CD1c-positive myeloid dendritic cell (primary cell): ENCODE measurements at regions not wholly inside any gene's neighbourhood (a gene's known extent, or its start where the extent isn't known, plus 50 kb on each side); places are given as distances from the start of the nearest gene placed in this dataset.
"Not testable (repeated sequence)": the region's sequence is repeated elsewhere in the genome, so short reads cannot be mapped to it uniquely, and the experiment has no call there.

ENCODE experiments used
- DNase-seq: peaks from one replicate; pipeline ENCODE4 v3.0.0-alpha.2; 2016; ENCODE audit errors: extremely low spot score

DNA sequence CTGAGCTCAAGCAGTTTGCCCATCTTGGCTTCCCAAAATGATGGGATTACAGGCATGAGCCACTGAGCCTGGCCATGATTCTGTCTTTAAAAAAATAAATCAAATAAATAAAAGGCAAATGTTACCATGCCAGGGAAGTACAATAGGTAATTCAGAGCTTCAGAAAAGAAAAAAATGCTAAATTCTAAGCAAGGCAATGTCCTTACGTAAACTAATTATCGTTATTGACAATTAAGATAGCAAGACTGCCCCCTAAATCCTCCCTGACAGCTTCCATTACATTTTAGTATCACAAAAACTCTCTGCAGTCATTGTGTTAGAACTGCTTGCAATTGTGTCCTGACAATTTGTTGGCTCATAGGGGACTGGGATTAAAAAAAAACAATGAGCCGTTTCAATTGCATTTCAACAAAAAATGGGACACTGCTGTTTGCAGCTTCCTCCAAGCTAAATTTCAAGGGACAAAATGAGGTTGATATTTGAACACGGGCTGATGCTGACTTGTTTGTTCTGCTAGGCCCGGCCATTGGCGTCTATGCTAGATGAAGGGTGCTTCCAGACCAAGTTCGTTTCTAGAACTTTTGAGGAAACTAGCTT lies 88.9 kb downstream of the MOGAT1 start:
- no peak for DNase-seq

DNA sequence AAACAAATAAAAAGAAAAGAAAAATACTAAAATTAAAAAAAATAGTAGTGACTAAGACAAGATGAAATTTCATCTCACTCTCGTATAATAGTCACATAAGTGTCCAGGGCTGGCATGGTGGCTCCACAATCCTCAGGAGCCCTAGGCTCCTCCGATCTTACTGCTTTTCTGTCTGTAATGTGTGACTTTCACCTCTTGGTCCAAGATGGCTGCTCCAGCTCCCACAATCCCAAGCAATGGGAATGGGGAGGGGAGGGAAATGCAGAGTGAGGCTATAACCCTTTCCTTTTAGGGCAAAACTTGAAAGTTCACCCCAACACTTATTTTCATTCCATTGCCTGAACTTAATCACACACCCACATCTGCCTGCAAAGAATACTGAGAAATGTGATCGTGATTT lies 90.4 kb downstream of the MOGAT1 start:
- DNase-seq: no peak

DNA sequence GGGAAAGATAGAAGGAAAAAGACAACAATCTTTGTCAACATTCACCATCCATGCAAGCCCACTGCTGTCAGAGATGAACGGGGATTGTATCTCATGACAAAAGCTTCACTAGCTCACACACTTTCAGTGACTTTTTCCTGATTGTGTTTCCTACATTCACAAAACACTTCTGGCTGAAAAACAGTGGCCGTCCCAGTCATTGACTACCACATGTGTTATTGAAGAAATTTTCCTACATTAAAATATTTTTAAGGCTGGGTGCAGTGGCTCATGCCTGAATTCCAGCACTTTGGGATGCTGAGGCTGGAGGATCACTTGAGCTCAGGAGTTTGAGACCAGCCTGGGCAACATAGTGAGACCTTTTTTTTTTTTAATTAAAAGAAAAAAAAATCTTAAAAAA lies 90.9 kb downstream of the MOGAT1 start:
- DNase-seq: no peak

- DNase-seq: not testable (repeated sequence)
Measured at GRCh38 chr2:222765883-222766282, 94.4 kb downstream of the MOGAT1 start.

DNA sequence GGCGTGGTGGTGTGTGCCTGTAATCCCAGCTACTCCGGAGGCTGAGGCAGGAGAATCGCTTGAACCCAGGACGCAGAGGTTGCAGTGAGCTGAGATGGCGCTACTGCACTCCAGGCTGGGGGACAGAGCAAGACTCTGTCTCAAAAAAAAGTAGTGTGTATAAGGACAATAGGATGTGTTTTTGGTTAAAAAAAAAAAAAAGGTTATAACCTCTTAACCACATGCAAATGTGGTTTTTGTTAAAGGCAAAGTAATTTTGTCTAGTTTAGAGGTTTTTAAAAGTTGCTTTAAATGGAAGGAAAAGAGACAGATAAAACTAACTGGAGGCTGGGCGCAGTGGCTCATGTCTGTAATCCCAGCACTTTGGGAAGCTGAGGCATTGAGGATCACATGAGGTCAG lies 92.8 kb upstream of the ACSL3 start:
- not testable (repeated sequence) for DNase-seq

DNA sequence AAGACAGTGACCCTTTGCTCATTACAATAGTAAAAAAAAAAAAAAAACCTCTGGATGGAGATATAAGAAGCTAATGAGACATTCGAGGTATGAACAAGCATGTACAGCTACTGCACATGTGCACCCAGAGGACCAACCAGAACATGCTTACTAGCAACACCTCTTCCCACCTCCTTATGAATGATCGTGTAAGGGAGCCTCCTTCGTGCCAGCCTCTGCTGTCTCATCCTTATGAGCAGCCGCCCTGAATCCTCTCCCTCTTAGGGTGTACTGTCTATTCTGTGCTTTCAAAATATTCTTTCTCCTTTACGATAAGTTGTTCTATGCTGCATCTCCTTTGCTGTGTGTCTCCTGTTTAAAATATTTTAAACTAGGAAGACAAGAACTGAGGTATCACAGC lies 91.4 kb upstream of the ACSL3 start:
- DNase-seq: no peak

DNA sequence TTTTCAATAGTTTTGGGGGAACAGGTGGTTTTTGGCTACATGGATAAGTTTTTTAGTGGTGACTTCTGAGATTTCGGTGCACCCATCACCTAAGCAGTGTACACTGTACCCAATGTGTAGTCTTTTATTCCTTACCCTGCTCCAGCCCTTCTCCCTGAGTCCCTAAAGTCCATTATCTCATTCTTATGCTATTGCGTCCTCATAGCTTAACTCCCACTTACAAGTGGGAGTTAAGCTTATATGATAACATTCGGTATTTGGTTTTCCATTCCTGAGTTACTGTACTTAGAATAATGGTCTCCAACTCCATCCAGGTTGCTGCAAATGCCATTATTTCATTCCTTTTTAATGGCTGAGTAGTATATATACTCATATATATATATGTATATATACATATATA lies 90.9 kb upstream of the ACSL3 start:
- DNase-seq: no peak

DNA sequence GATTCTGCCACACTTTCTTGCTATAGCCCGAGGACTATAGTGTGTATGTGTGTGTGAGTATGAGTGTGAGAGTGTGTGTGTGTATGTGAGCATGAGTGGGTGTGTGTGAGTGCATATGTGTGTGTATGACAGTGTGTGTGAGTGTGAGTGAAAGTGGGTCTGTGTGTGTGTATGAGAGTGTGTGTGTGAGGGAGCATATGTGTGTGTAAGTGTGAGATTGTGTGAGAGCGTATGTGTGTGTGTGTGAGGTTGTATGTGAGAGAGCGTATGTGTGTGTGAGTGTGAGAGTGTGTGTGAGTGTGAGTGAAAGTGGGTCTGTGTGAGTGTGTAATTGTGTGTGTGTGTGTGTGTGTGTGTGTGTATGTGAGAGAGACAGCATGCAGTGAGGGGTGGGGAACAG lies 89.0 kb upstream of the ACSL3 start:
- no peak for DNase-seq

DNA sequence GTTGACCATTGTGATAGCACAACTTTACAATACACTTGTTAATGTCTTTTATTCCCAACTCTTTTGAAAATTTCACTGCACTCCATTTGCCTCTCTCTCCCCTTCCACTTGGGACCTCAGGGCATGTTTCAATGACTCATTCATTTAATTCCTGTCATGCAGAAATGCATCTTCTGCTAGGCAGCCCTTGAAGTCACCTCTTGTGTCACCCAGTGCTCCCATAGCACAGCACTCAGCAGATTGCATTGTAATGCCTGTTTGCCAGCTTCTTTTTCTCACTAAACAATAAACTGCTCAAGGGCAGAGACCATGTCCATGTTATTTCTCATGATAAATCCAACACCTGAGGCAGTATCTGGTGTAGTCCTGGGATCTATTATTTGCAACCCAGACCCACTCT lies 85.9 kb upstream of the ACSL3 start:
- DNase-seq: no peak

DNA sequence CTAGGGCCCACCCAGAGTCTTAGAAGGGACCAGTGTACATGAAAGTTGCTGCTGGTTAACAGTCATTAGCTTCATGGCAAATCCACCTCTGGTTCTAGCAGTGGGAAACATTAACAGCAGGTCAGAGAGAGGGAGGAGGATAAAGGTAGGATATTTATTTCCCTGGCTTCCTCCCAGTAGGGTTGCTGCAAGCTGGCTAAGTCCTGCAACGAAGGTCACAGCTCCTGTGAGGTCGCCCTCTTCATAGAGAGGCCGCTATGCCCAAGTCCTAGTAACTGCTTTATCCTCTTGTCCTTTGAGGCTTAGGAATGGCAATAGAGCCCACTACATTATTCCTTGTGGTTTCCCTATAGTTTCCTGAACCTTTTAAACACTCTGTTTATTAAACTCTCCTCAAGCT lies 84.0 kb upstream of the ACSL3 start:
- no peak for DNase-seq

DNA sequence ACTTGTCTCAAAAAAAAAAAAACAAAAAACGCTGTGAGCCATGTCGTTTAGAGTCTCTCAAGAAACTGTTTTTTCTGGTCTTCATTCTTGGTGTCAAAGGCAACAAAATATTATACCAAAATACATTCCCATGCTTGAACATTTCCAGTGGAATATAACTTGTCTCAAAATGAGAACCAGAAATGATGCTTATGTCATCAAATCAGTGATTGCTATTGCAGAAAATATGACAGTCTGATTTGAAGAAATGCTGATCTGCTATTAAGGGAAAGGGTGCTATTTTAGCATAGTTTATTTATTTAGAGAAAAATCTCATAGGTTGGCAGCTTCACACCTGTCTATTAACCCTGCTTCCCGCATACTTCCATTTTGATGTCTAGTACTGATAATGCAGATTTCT lies 82.4 kb upstream of the ACSL3 start:
- DNase-seq: no peak

GRCh38 chr2:222779145-222779832 lies 81.5 kb upstream of the ACSL3 start:
- DNase-seq: no peak

GRCh38 chr2:222780051-222780450 lies 80.8 kb upstream of the ACSL3 start:
- DNase-seq: no peak

DNA sequence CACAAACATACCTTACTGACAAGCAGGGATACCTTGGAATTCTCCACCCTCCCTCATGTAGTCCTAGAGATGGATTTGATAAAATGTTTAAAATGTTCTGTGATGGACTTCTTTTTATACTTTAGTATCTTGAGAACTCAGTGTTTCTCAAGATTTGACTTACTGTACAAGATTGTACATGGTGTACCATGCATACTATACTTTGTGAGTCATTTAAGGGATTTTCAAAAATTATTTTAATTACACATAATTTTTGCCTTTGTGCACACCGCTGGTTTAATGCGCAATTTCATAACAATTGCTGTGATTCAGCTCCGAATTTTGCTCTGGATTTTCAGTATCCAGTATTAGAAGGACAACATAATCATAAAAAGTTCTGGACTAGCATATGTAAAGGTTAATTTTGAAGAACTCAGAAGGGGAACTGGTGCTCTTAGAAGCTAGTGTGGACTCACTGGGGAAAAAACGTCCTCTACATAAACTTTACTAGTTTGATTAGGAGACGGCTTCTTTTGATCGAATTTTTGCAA lies 78.6 kb upstream of the ACSL3 start:
- DNase-seq: no peak

DNA sequence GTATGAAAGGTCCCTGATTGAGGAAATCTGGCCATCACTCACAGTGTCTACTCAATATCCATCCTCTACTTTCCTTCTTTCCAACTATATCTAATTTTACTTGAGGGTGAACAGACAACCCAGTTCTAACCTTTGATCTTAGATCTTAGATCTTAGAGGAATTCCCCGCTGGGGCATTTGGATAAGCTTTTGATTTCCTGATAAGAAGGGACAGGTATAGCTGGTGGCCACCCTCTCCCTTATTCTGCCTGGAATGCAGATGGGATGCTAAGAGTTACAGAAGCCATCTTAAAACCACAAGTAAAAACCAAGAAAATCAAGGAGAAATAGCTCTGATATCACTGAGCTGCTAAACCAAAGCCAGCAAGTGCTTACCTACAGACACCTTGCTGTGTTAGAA lies 77.2 kb upstream of the ACSL3 start:
- no peak for DNase-seq

DNA sequence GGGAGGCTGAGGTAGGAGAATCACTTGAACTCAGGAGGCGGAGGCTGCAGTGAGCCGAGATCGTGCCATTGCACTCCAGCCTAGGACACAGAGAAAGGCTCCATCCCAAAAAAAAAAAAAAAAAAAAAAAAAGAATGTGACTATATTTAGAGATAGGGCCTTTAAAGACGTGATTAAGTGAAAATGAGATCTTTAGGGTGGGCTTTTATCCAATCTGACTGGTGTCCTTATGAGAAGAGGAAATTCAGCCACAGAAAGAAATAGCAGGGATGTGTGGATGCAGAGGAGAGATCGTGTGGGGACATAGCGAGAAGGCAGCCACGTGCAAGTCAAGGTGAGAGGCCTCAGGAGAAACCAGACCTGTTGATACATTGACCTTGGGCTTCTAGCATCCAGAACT lies 69.9 kb upstream of the ACSL3 start:
- no peak for DNase-seq

- peak; percentile 65 for DNase-seq
Measured at GRCh38 chr2:222792001-222792611, 68.7 kb upstream of the ACSL3 start.

DNA sequence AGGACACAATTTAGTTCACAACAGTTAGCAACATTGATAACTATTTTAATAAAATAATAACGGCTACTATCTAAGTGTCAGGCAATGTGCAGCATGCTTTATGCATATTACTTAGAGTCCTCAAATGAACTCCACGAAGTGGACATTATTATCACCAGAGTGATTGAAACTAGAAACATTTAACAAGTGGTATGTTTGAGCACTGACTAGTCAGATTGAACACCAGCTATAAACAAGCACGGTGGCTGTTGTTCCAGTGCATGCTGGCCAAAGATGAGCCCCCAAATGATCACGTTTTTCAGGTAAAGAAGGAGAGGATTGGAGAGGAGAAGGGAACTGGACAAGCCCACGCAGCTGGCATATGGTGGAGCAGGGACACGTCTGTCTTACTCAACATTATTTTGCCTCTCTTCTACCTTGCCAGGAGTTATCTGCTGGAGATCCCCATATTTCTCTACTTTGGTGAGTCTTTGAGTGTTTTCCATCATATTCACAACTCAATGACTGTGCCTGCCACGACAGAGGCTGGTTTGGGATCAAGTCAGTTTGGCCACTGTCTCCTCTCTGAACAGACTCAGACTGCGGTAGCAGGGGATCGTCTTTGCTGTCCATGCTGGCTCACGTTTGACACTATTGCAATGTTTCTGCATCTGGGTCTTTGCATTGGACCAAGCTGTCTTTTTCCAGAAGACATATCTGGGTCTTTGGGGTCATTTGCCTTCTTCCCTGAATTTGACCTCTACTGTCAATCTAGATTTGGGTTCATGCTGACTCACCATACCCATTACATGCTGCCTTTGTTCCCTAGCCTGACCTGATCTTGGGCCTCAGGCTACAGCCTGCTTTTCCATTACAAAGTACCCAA lies 66.0 kb upstream of the ACSL3 start:
- DNase-seq: no peak

DNA sequence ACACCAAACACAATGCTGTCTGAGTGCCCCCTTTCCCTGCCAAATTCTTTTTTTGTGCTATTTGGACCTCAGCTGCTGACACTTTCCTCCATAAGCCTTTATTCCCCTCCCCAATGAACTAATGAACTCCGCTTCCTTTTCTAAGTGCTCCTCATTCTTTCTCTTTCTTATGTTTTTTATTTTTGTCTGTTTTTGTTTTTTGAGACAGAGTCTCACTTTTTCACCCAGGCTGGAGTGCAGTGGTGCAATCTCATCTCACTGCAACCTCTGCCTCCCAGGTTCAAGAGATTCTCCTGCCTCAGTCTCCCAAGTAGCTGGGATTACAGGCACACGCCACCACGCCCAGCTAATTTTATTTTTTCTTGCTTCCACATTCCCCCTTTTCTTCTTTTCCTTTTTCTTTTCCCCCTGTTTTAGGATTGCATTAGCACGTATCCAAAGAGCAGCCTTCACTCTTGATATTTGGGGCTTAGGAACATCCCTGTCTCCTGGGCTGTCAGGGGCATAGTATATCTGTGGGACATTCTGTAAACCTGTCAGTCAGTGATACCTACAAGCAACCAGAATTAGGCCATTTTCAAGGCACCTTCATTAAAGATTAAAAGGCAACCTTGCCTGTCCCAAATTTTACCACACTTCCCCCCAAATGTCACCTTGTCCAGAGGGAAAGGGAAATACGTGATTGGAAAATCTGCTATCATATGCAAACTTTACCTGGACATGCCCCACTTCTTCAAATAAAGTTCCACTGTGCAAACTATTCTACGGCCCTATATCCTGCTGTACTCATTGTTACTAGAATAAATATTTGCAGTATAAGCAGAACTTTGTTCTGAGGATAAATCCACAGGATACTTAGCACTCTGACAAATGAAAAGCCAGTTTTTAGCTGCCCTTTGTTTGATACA lies 65.1 kb upstream of the ACSL3 start:
- DNase-seq: no peak

DNA sequence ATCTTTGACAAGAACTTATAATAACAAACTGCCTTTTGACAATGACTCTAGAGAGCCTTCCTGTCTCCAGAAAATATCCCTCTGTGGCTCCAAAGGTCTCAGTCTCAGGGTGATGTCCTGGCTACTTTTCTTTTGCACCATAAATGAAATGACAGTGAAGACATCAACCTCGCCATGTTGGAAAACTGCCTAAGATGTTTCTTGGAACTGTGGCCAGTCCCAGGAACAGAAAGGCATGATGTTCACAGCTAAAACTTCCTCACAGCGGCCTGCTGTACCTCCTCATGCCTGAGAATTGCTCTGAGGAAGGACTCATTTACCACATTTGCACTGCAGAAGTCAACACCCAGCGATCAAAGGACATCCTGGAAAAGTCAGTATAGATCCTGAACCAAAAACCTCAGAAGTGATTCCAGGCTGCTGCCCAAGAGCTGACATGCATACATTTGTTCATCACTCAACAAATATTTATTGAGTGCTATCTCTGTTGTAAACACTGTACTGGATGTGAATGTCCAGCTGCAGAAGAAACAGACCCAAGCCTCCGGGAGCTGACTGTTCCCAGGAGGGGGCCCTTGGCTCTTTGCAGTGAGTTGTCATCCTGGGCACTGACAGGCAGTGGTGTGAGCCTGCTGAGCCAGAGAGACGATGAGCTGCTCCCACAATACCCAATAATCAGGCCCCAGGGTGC lies 64.3 kb upstream of the ACSL3 start:
- DNase-seq: peak; percentile 34

DNA sequence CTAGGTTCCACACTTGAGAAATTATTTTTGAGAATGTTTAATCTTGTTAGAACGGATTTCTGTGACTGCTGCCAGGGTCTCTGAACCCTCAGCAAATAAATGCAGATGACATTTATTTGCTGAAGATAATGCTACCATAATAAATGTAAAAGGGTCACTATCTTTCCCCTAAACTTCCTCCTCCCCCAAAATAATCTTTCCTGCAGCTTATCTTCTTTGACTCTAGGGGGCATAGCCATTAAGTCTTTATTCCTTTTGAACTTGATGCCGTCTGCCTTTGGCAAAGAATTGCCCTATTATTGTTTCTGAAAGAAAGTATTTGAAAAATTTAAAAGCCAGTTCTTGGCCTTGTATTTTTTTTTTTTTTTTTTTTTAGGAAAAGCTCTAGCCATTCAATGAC lies 63.6 kb upstream of the ACSL3 start:
- peak; percentile 21 for DNase-seq
